GM21526 (cell line): ENCODE measurements at regions not wholly inside any gene's neighbourhood (a gene's known extent, or its start where the extent isn't known, plus 50 kb on each side); places are given as distances from the start of the nearest gene placed in this dataset.
"Not testable (repeated sequence)": the region's sequence is repeated elsewhere in the genome, so short reads cannot be mapped to it uniquely, and the experiment has no call there.

Source experiments
- ATAC-seq: cut with Tn5 transposase; IDR thresholded peaks from one replicate; pipeline ENCODE4 v1.9.1; 2021; ENCODE audit warnings: moderate library complexity; ENCODE audit not compliant: unreplicated experiment, low FRiP score

GRCh38 chr3:38966811-38967692 is 84.7 kb downstream of the SCN11A start:
- ATAC-seq = no peak

GRCh38 chr3:38964646-38965045 is 87.1 kb downstream of the SCN11A start:
- ATAC-seq = no peak

GRCh38 chr3:38964204-38964603 is 87.5 kb downstream of the SCN11A start:
- ATAC-seq = no peak

DNA sequence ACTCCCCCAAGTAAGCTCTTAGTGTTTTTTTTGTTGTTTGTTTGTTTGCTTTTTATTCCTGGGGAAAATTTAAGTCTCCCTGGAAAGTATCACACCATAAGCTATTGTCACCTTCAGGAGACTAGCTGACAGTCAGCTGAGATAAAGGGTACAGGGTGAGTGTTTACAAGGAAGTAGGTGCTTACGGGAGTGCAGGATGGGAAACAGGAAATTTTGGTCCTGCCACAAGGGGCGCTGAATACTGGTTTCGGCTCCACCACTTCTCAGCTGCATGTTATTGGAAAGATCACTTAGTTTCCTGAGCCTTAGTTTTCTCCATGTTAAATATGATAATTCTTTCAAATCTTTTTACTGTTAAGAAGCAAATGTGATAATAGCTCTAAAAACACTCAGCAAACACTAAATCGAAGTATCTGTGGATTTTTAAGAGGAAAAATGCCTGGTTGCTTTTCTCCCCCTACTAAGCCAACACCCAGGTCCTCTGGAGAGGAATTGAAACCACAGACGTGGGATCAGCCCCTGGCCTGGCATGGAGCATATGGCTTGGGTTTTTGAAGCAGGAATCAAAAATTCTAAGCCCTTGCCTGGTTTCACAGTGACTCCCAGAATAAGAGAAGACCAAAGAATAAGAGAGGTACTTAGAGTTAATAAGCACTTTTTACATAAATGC is 90.7 kb downstream of the SCN11A start:
- ATAC-seq = peak; percentile 72

DNA sequence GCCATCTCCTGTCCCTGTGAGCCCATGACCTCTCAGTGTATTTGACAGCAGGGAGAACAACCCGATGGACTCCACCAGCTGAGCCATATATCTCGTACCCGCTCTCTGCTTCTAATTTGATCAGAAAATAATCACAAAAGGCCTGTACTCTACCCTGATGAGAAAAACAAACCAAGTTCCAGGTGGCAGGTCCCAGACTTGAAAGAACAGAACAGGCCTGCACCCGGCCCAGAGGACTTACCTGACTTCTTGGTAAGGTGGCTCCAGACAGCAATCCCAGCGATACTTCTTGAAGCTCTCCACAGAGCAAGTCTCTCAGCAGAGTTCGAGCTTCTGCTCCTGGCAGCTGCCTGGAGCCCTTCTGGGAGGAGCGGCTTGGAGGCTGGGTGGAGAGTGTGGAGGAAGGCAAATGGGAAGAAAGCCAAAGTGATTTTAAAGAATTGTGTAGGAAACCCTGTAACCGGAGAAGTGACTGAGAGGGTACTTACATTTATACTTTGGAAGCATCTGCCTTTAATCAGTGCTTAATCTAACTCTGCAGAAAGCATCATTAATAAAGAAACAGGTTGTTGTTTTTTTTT is 91.6 kb downstream of the SCN11A start:
- no peak for ATAC-seq

- no peak for ATAC-seq
These were observed 93.6 kb downstream of the SCN11A start for GRCh38 chr3:38958026-38958720.

- no peak for ATAC-seq
These were observed 94.4 kb downstream of the SCN11A start for GRCh38 chr3:38957296-38957695.

GRCh38 chr3:38952721-38953120 is 99.0 kb downstream of the SCN11A start:
- ATAC-seq = no peak

- not testable (repeated sequence) for ATAC-seq
These were observed 100.6 kb downstream of the SCN11A start for GRCh38 chr3:38951167-38951566.

DNA sequence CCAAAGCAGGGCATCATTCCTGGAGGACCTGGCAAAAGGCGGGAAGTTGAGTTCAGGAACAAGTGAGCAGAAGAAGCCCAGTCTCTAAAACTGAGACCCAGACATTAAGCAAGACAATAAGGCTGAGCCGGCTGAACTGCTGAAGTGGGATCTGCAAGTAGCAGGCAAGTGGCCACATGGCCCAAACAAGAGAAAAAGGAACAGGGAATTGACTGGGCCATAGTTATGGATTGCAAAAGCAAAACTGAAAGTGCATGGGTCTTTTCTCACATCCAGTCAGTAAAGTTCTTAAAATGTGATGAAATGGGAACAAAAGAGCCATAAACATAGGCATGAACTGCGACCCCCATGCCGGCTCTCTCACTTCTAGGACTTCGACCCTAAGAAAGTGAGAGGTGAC is 101.2 kb downstream of the SCN11A start:
- no peak for ATAC-seq

DNA sequence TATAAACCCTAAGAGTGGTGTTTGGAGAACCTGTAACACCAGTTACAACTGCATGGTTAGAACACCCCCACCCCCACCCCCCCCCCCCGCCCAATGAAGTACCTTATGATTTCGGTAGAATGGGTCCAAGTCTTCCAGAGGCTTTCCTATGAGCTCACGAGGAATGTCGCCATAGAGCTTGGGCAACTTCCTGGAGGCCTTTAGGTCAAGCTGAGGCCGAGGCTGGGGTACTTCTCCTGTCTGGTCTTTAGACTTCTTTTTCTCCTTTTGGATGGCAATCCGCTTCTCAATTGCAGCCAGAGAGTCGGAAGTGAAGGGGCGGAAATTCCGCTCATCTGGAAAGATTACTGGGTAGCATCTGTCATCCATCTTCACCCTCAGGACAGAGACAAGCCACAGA is 101.8 kb downstream of the SCN11A start:
- ATAC-seq = no peak

DNA sequence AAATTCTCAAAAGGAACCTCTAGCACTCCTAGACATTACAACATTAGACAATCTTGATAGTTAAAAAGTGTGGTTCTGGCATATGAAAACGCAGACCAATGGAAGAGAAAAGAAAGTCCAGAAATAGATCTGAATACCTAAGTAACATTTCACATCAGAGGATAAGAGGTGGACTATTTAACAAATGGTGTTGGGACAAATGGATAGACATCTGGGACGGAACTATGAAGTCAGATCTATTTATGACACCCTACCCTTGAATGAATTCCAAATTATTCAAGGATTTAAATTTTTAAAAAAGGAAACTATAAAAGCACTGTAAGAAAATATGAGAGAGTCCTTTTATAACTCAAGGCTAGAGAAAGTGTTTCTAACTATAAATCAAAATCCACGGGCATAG is 111.3 kb downstream of the SCN11A start:
- no peak for ATAC-seq

DNA sequence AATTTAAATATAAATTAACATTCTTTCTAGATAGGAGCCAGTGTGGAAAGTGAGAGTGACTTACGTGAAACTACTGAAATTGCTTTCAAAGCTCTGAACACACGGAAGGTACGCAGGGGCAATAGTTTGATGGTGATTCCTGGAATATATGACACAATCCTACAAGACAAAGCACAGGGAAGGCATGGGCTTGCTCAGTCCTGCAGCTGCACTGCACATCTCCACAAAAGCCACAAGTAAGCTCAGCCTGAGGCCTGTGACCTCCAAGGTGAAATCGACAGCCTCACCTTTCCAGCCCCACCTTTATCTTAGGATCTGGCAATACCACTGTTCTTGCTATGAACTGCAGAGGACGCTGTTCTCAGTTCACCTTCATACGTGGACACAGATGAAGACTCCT is 109.3 kb upstream of the SCN10A start:
- no peak for ATAC-seq

- ATAC-seq = no peak
These were observed 100.7 kb upstream of the SCN10A start for GRCh38 chr3:38916706-38917105.

DNA sequence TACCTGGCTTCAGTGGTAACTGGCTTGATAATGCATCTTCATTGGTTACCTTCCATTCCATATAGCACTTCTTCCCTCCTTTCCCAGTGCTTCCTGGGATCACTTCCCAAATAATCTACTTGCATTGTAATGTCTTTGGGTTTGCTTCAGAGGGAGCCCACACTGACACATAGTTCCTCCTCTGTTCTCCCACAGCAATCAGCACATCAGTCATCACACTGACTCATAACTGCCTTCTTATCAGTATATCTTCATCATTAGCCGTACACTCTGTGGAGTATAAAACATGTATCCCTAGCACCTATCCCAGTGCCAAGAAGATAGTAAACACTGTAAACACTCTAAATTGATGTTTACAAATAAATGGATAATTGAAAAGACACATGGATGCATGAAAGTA is 91.4 kb upstream of the SCN10A start:
- no peak for ATAC-seq

- ATAC-seq = no peak
These were observed 74.4 kb upstream of the SCN10A start for GRCh38 chr3:38890426-38890825.

GRCh38 chr3:38878646-38879045 is 62.6 kb upstream of the SCN10A start:
- ATAC-seq = no peak
